ENCODE measurements at regions not wholly inside any gene's neighbourhood (a gene's known extent, or its start where the extent isn't known, plus 50 kb on each side); places are given as distances from the start of the nearest gene placed in this dataset.

GRCh38 chr13:32914686-32915085 is 101.5 kb upstream of the KL start:
- no peak for TF ChIP-seq CTCF (conservative IDR thresholded peaks at IDR 0.05; ENCODE audit: low read depth, low read length)
- TF ChIP-seq EZH2 (IDR thresholded peaks at IDR 0.05; ENCODE audit: borderline replicate concordance, low read depth, low read length, poor library complexity, severe bottlenecking): no peak
